ENCODE measurements at regions not wholly inside any gene's neighbourhood (a gene's known extent, or its start where the extent isn't known, plus 50 kb on each side); places are given as distances from the start of the nearest gene placed in this dataset.

DNA sequence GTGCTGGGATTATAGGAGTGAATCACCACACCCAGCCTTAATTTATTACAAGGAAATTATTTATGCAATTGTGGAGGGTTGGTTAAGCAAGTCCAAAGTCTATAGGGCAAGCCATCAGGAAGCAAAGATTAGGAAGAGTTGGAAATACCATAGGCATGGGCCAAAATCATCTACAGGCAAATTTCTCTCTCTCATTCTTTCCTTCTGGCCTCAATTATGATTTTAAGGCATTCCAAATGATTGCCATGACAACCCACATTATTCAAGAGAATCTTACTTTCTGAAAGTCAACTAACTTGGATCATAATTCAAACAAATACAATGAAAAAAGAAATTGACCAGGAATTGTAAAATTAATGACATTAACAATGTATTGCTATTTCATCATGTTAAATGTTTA is 400.8 kb downstream of the GPM6A start:
- ChIA-PET POLR2A (no interaction called here), CTCF (no interaction called here)
- intact Hi-C loops (cut with micrococcal nuclease): no loop called here
- Mint-ChIP-seq H3K4me3 (no peak overlapping the region), H3K4me1 (ENCODE audit: low read depth) (no peaks in the 10 kb centered on the region), H3K9me3 (peaks cover 14% of the 10 kb centered on the region), H3K27me3 (no peaks in the 10 kb centered on the region), H3K36me3 (no peaks in the 10 kb centered on the region), H3K27ac (no peak overlapping the region)
- DNase-seq: no peak

DNA sequence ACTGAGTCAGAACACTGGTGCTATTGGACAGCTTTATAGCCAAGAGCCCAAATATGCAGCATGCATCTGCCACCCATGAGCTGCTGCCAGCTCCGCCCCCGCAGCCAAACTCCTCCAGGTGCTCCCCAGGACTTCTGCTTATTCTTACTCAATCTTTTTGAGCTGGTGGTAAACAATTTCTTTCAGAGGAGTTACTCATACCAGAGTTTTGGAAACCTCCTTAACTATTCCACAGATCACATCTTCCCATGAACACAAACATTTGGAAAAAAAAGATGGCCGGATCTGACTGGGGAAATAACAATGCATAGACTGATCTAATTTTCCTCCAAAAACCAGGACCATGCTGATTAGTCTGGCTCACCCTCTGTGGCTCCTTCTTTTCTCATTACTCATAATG is 399.9 kb downstream of the GPM6A start:
- CTCF ChIA-PET: no interaction called here
- Mint-ChIP-seq H3K4me1 (ENCODE audit: low read depth) (no peaks in the 10 kb centered on the region), H3K27ac (no peak overlapping the region), H3K36me3 (no peaks in the 10 kb centered on the region), H3K27me3 (no peaks in the 10 kb centered on the region), H3K4me3 (no peak overlapping the region), H3K9me3 (peaks cover 14% of the 10 kb centered on the region)
- no peak for DNase-seq
- POLR2A ChIA-PET: no interaction called here
- intact Hi-C loops (cut with micrococcal nuclease): no loop called here

DNA sequence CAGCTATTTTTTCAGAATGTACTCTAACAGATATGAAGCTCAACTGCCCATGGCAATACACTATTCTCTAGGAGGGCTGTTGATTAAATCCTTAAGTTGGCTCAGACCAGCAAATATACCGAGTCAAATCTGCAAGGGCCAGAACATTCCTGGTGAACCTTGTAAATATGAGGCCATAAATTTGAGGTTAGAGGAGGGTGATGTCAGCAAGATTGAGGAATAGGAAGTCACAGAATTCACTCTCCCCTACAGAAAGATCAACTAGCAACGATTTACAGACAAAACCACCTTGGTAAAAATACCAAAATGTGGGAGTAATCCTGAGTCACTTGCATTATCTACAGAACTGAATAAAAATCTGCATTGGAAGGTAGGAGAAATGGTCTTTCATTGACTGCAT is 399.3 kb downstream of the GPM6A start:
- Mint-ChIP-seq H3K4me1 (ENCODE audit: low read depth) (no peaks in the 10 kb centered on the region), H3K36me3 (no peaks in the 10 kb centered on the region), H3K4me3 (no peak overlapping the region), H3K27ac (no peak overlapping the region), H3K27me3 (no peaks in the 10 kb centered on the region), H3K9me3 (peaks cover 14% of the 10 kb centered on the region)
- CTCF ChIA-PET: no interaction called here
- POLR2A ChIA-PET: no interaction called here
- DNase-seq: no peak
- intact Hi-C loops (cut with micrococcal nuclease): no loop called here

DNA sequence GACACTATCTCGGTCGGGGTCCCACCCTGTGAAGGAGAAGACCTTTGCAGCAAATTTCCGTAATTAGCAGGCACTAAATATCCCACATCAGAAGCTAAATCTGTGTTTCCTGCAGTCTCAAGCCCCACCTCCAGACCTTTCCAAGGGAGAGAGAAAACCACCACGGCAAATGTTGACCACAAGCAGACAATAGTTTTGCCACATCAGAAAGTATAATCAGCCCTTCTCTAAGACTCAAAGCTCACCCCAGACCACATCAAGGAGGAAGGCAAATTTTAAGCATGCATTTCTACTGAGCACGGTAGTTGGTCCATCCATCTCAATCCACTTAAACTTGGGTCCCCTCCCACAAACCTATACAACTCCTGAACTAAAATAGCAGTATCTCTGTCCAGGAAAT is 398.5 kb downstream of the GPM6A start:
- Mint-ChIP-seq H3K9me3 (peaks cover 14% of the 10 kb centered on the region), H3K4me3 (no peak overlapping the region), H3K36me3 (no peaks in the 10 kb centered on the region), H3K4me1 (ENCODE audit: low read depth) (no peaks in the 10 kb centered on the region), H3K27ac (no peak overlapping the region), H3K27me3 (no peaks in the 10 kb centered on the region)
- POLR2A ChIA-PET: no interaction called here
- CTCF ChIA-PET: no interaction called here
- intact Hi-C loops (cut with micrococcal nuclease): no loop called here
- DNase-seq: no peak

DNA sequence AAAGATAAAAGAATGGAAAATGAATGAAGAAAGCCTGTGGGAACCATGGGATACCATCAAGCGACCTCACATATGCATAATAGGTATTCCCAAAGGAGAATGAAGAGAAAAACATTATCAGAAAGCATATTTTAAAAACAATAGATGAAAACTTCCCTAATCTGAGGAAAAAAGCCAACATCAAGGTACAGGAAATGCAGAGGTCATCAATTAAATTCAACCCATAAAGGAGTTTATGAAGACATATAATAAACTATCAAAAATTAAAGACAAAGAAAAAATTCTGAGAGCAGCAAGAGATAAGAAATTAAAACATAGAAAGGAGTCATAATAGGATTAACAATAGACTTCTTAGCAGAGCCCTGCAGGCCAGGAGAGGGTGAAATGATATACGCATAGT is 397.5 kb downstream of the GPM6A start:
- Mint-ChIP-seq H3K9me3 (peaks cover 14% of the 10 kb centered on the region), H3K27me3 (no peaks in the 10 kb centered on the region), H3K4me1 (ENCODE audit: low read depth) (no peaks in the 10 kb centered on the region), H3K4me3 (no peak overlapping the region), H3K27ac (no peak overlapping the region), H3K36me3 (no peaks in the 10 kb centered on the region)
- CTCF ChIA-PET: no interaction called here
- POLR2A ChIA-PET: no interaction called here
- intact Hi-C loops (cut with micrococcal nuclease): no loop called here
- DNase-seq: no peak

DNA sequence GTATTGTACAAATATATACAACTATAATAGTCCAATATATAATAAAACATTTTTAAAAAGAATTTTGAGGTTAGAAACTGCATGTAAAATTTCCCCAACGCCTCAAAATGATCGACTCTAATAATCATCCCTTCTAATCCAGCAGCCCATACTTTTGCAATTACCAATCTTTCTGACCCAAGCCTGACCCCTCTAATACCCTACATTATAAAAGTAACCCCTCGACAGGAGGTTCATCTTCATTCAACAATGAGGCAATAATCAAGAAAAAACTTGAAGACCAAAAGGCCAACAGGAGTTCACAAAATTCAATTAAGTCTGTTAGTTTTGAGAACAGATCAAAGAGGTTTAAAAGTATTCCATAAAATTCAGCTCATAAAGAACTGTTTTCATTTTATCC is 393.5 kb downstream of the GPM6A start:
- no peak overlapping the region for H3K4me3 Mint-ChIP-seq
- no peaks in the 10 kb centered on the region for H3K4me1 Mint-ChIP-seq (ENCODE audit: low read depth)
- no peak for DNase-seq
- H3K36me3 Mint-ChIP-seq: no peaks in the 10 kb centered on the region
- intact Hi-C loops (cut with micrococcal nuclease): no loop called here
- H3K9me3 Mint-ChIP-seq: peaks cover 10% of the 10 kb centered on the region
- ChIA-PET POLR2A (no interaction called here), CTCF (no interaction called here)
- no peak overlapping the region for H3K27ac Mint-ChIP-seq
- no peaks in the 10 kb centered on the region for H3K27me3 Mint-ChIP-seq

DNA sequence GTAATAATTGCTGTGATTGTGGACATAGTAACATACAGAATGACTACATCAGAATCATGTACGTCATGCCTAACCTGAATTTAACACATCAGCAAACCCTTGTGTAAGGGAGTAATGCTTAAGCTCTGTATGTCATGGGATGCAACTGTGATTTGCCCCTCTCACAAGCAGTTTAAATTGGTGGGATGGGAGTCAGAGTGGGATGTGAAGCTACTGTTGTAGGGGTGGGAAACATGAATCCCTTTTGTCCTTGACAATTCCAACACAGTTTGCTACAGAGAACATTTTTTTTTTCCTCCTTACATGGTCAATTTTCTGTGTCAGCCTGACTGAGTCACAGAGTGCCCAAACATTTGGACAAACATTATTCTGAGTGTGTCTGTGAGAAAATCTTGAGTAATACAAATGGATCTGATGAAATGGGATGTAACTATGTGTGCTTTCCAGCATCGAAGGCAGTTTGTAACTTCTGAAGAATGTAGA is 392.8 kb downstream of the GPM6A start:
- no peak overlapping the region for H3K27ac Mint-ChIP-seq
- no peak for DNase-seq
- H3K9me3 Mint-ChIP-seq: peaks cover 7% of the 10 kb centered on the region
- no peak overlapping the region for H3K4me3 Mint-ChIP-seq
- CTCF ChIA-PET: no interaction called here
- intact Hi-C loops (cut with micrococcal nuclease): no loop called here
- no peaks in the 10 kb centered on the region for H3K27me3 Mint-ChIP-seq
- POLR2A ChIA-PET: no interaction called here
- no peaks in the 10 kb centered on the region for H3K36me3 Mint-ChIP-seq
- H3K4me1 Mint-ChIP-seq (ENCODE audit: low read depth): no peaks in the 10 kb centered on the region

DNA sequence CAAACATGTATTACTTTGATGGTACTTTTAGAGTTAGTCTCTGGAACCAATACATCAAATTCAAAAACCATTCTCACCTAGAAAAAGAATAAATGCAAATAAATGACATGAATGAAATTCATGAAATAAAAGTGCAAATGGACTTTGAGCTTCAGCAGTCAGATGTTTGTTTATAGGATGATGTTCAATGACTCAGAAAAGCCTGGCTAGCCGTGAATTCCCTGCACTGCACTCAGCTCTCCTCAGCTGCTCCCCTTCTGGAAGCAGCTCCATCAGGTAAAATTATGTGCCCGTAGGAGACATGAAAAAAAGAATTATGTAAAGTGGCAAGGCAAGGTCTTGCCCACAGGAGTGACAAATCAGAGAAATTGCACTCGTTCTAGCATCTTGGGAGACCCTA is 390.6 kb downstream of the GPM6A start:
- DNase-seq: no peak
- Mint-ChIP-seq H3K27ac (no peak overlapping the region), H3K4me3 (no peak overlapping the region), H3K27me3 (no peaks in the 10 kb centered on the region), H3K4me1 (ENCODE audit: low read depth) (no peaks in the 10 kb centered on the region), H3K9me3 (peaks cover 2% of the 10 kb centered on the region), H3K36me3 (no peaks in the 10 kb centered on the region)
- ChIA-PET POLR2A (no interaction called here), CTCF (no interaction called here)
- intact Hi-C loops (cut with micrococcal nuclease): no loop called here

DNA sequence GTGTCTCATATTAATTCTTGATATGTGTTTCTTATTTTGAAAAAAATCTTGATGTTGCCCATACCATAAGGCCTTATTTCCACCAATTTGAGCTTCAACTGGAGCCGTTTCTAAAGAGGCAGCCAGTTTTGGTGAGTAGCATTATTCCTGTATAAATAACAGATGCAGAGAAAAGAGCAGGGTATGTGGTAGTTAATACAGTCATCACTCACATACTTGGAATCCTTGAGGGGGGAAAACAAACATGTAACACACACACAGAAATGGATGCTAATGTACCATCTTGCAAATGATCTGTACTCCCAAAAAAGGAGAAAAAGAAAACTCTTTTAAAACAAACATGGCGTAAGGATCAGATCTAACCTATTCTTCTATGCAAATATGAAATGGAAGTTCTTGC is 389.7 kb downstream of the GPM6A start:
- POLR2A ChIA-PET: no interaction called here
- Mint-ChIP-seq H3K27ac (no peak overlapping the region), H3K36me3 (no peaks in the 10 kb centered on the region), H3K9me3 (peaks cover 2% of the 10 kb centered on the region), H3K27me3 (no peaks in the 10 kb centered on the region), H3K4me1 (ENCODE audit: low read depth) (no peaks in the 10 kb centered on the region), H3K4me3 (no peak overlapping the region)
- CTCF ChIA-PET: no interaction called here
- no peak for DNase-seq
- intact Hi-C loops (cut with micrococcal nuclease): no loop called here

DNA sequence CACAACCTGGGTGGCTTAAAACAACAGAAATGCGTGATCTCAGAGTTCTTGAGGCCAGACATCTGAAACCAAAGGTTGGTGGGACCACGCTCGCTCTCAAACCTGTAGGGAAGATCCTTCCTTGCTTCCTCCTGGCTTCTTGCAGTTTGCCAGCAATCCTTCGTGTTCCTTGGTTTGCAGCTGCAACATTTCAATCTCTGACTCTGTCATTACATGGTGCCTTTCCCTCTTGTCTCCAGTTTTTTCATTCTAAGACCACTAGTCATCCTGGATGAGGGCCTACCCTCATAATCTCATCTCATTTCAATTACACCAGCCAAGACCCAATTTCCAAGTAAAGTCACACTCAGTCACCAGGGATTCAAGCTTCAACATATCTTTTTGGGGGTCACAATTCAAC is 388.0 kb downstream of the GPM6A start:
- no peaks in the 10 kb centered on the region for H3K4me1 Mint-ChIP-seq (ENCODE audit: low read depth)
- ChIA-PET POLR2A (no interaction called here), CTCF (no interaction called here)
- no peaks in the 10 kb centered on the region for H3K27me3 Mint-ChIP-seq
- no peak overlapping the region for H3K27ac Mint-ChIP-seq
- DNase-seq: no peak
- H3K36me3 Mint-ChIP-seq: no peaks in the 10 kb centered on the region
- H3K4me3 Mint-ChIP-seq: no peak overlapping the region
- peaks cover 2% of the 10 kb centered on the region for H3K9me3 Mint-ChIP-seq
- intact Hi-C loops (cut with micrococcal nuclease): no loop called here

DNA sequence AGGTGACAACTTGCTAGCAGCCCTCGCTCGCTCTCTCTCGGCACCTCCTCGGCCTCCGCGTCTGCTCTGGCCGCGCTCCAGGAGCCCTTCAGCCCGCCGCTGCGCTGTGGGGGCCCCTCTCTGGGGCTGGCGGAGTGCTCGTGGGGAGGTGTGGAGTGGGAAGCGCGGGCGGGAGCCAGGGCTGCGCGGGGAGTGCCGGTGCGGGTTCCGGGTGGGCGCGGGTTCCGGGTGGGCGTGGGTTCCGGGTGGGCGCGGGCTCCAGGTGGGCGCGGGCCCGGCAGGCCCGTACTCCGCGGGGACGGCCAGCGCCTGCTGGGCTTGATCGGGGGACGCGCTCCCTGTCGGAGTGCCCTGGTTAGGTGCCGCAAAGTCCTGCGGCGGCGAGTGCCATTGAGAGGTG is 384.3 kb downstream of the GPM6A start:
- Mint-ChIP-seq H3K27me3 (no peaks in the 10 kb centered on the region), H3K9me3 (no peaks in the 10 kb centered on the region), H3K4me1 (ENCODE audit: low read depth) (no peaks in the 10 kb centered on the region), H3K27ac (no peak overlapping the region), H3K36me3 (no peaks in the 10 kb centered on the region), H3K4me3 (no peak overlapping the region)
- POLR2A ChIA-PET: interaction anchor here (1.3 kb wide), 1 partner anchor 22 kb away, joined by 3 read pairs; no protein-coding TSS in a partner anchor
- no peak for DNase-seq
- CTCF ChIA-PET: no interaction called here
- intact Hi-C loops (cut with micrococcal nuclease): no loop called here

DNA sequence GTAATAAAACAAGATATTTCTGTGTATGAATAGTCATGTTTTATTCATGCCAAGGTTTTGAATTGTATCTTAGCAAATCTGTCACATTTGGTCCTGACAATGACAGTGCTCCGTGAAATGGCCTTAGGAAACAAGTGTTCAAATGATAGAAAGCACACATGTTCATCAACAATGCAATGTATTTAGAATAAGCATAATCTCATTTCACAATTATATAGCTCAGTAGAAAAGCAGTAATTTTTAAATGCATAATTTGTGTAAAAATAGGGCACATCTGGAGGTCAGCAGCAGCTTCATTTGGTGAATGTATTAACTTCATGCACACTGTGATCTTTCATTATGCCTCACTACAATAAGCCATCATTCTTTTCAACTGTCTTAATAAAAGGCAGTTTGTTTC is 380.4 kb downstream of the GPM6A start:
- DNase-seq: no peak
- Mint-ChIP-seq H3K4me3 (no peak overlapping the region), H3K9me3 (no peaks in the 10 kb centered on the region), H3K27me3 (no peaks in the 10 kb centered on the region), H3K36me3 (no peaks in the 10 kb centered on the region), H3K4me1 (ENCODE audit: low read depth) (no peaks in the 10 kb centered on the region), H3K27ac (no peak overlapping the region)
- CTCF ChIA-PET: no interaction called here
- POLR2A ChIA-PET: no interaction called here
- intact Hi-C loops (cut with micrococcal nuclease): no loop called here

DNA sequence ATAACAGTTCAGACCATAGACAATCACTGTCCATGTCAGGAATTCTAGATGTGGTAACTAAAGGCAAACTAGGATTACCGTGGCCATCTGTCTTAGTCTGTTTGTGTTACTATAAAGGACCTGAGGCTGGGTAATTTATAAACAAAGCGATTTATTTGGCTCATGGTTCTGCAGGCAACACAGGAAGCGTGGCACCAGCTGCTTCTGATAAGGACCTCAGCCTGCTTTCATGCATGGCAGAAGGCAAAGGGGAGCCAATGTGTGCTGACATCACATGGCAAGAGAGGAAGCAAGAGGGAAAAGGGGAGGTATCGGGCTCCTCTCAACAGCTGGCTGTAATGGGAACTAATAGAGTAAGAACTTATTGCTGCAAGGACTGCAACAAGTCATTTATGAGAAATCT is 376.7 kb downstream of the GPM6A start:
- H3K27ac Mint-ChIP-seq: no peak overlapping the region
- H3K4me3 Mint-ChIP-seq: no peak overlapping the region
- POLR2A ChIA-PET: no interaction called here
- no peaks in the 10 kb centered on the region for H3K9me3 Mint-ChIP-seq
- no peaks in the 10 kb centered on the region for H3K4me1 Mint-ChIP-seq (ENCODE audit: low read depth)
- H3K36me3 Mint-ChIP-seq: no peaks in the 10 kb centered on the region
- no peaks in the 10 kb centered on the region for H3K27me3 Mint-ChIP-seq
- intact Hi-C loops (cut with micrococcal nuclease): no loop called here
- DNase-seq: peak; percentile 10
- CTCF ChIA-PET: no interaction called here

DNA sequence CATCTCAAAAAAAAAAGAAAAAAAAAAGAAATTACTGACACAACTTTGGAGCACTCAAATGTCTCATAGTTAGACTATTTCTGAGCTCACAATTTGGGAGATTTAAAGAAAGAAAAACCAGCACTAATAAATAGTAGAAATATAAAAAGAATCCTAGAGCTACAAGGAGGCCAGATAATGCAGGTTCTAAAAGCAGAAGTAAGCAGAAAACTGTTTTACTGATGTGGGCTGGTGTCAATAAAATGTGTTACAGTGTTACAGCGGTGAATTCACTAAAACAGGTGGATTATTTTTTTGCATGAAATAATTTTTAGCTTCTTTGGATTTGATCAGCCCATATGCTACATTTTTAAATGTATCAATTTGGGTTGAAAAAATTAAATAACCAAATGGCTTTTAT is 375.9 kb downstream of the GPM6A start:
- Mint-ChIP-seq H3K4me3 (no peak overlapping the region), H3K9me3 (no peaks in the 10 kb centered on the region), H3K4me1 (ENCODE audit: low read depth) (no peaks in the 10 kb centered on the region), H3K27me3 (no peaks in the 10 kb centered on the region), H3K36me3 (no peaks in the 10 kb centered on the region), H3K27ac (no peak overlapping the region)
- intact Hi-C loops (cut with micrococcal nuclease): no loop called here
- POLR2A ChIA-PET: no interaction called here
- DNase-seq: no peak
- CTCF ChIA-PET: no interaction called here
